Uterus (tissue), 3 donors: ENCODE measurements at regions not wholly inside any gene's neighbourhood (a gene's known extent, or its start where the extent isn't known, plus 50 kb on each side); places are given as distances from the start of the nearest gene placed in this dataset.

Experiments
- DNase-seq, 2 donors: peaks; one replicate each; pipeline ENCODE4 v3.0.0-alpha.2; 2019 to 2020
- H3K27ac ChIP-seq, 2 donors: fragments of 200-600 bp; sonication (generic); 1 replicate in 1 of 2; 2 replicates in 1 of 2; pipeline ENCODE4 v1.5.1; 2016 to 2018
- H3K27me3 ChIP-seq, 2 donors: fragments of 200-600 bp; sonication (generic); one replicate each; pipeline ENCODE4 v1.5.1; 2018 to 2019; ENCODE audit warnings: control low read depth in 1 of 2
- H3K36me3 ChIP-seq, 2 donors: fragments of 200-600 bp; sonication (generic); one replicate each; pipeline ENCODE4 v1.5.1; 2019; ENCODE audit warnings: control low read depth in 1 of 2
- H3K4me1 ChIP-seq, 2 donors: fragments of 200-600 bp; sonication (generic); one replicate each; pipeline ENCODE4 v1.5.1; 2018 to 2019; ENCODE audit warnings: control low read depth in 1 of 2
- H3K4me3 ChIP-seq, 2 donors: fragments of 200-600 bp; sonication (generic); 1 replicate in 1 of 2; 2 replicates in 1 of 2; pipeline ENCODE4 v1.5.1; 2018 to 2019; ENCODE audit warnings: mild to moderate bottlenecking in 1 of 2
- H3K9me3 ChIP-seq, 2 donors: fragments of 200-600 bp; sonication (generic); one replicate each; pipeline ENCODE4 v1.5.1; 2019; ENCODE audit warnings: control low read depth in 1 of 2
- POLR2A ChIP-seq, 2 donors: fragments of 450-650 bp; IDR thresholded peaks; one replicate each; pipeline ENCODE4 v1.6.1; 2016; ENCODE audit warnings: antibody characterized with exemption in 2 of 2, mild to moderate bottlenecking in 1 of 2, moderate library complexity in 1 of 2
- intact Hi-C: fragments of 100-400 bp; cut with DNase I; formaldehyde crosslinking; loops from one replicate; pipeline ENCODE4 v1.15.1; 2023; ENCODE audit warnings: low total_unique reads
- TF ChIP-seq, protein P1 (sequence below), 4 experiments: fragments of 200-600 bp in 2 of 4; fragments of 450-650 bp in 2 of 4; sonication (generic) in 2 of 4; IDR thresholded peaks; one replicate each; pipeline ENCODE4 v1.5.1; 2016 to 2019; ENCODE audit warnings: antibody characterized with exemption in 4 of 4, mild to moderate bottlenecking in 2 of 4, moderate library complexity in 1 of 4
- donor health status: DM: yes; HTN: yes; CAD: no.

DNA sequence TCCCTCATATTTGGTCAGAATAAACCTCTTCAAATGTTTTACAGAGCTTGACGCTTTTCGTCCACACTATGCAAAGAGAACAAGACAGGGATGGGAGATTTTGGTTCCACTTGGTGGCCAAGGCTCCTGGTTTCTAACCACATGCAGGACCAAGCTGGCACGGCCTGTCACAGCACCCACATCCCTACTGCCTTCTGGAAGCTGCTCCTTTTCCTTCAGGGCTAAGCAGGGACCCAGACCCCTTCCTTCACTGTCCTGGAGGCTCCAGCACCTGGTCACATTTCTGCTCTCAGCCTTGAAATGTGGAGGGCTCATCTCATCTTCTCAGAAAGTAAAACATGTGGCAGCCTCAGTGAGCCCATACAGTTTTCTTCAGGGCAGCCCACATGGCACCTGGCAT is 50.4 kb upstream of the ARHGEF7 start:
- H3K27me3 ChIP-seq: no peaks in the 10 kb centered on the region
- TF ChIP-seq, protein P1, sequence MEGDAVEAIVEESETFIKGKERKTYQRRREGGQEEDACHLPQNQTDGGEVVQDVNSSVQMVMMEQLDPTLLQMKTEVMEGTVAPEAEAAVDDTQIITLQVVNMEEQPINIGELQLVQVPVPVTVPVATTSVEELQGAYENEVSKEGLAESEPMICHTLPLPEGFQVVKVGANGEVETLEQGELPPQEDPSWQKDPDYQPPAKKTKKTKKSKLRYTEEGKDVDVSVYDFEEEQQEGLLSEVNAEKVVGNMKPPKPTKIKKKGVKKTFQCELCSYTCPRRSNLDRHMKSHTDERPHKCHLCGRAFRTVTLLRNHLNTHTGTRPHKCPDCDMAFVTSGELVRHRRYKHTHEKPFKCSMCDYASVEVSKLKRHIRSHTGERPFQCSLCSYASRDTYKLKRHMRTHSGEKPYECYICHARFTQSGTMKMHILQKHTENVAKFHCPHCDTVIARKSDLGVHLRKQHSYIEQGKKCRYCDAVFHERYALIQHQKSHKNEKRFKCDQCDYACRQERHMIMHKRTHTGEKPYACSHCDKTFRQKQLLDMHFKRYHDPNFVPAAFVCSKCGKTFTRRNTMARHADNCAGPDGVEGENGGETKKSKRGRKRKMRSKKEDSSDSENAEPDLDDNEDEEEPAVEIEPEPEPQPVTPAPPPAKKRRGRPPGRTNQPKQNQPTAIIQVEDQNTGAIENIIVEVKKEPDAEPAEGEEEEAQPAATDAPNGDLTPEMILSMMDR (IDR thresholded peaks at IDR 0.05): no peak
- TF ChIP-seq POLR2A (IDR thresholded peaks at IDR 0.05): no peak
- H3K27ac ChIP-seq: no peak overlapping the region
- intact Hi-C loops: loop anchor here (10.0 kb wide), 1 partner anchor 160 kb away; no protein-coding TSS in a partner anchor
- H3K4me1 ChIP-seq: no peaks in the 10 kb centered on the region
- no peaks in the 10 kb centered on the region for H3K36me3 ChIP-seq
- no peak for DNase-seq
- H3K4me3 ChIP-seq: no peak overlapping the region
- no peaks in the 10 kb centered on the region for H3K9me3 ChIP-seq

DNA sequence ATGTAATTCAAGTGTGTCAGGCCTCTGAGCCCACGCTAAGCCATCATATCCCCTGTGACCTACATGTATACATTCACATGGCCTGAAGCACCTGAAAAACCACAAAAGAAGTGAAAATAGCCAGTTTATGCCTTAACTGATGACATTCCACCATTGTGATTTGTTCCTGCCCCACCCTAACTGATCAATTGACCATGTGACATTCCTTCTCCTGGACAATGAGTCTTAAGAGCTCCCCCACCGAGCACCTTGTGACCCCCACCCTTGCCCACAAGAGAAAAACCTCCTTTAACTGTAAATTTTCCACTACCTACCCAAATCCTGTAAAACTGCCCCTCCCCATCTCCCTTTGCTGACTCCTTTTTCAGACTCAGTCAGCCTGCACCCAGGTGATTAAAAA is 52.1 kb upstream of the ARHGEF7 start:
- H3K27ac ChIP-seq: no peak overlapping the region
- intact Hi-C loops: loop anchor here (10.0 kb wide), 1 partner anchor 162 kb away; no protein-coding TSS in a partner anchor
- H3K36me3 ChIP-seq: no peaks in the 10 kb centered on the region
- DNase-seq: no peak
- no peak for TF ChIP-seq POLR2A (IDR thresholded peaks at IDR 0.05)
- TF ChIP-seq, protein P1 (IDR thresholded peaks at IDR 0.05): no peak
- no peaks in the 10 kb centered on the region for H3K9me3 ChIP-seq
- H3K4me1 ChIP-seq: no peaks in the 10 kb centered on the region
- no peaks in the 10 kb centered on the region for H3K27me3 ChIP-seq
- H3K4me3 ChIP-seq: no peak overlapping the region

DNA sequence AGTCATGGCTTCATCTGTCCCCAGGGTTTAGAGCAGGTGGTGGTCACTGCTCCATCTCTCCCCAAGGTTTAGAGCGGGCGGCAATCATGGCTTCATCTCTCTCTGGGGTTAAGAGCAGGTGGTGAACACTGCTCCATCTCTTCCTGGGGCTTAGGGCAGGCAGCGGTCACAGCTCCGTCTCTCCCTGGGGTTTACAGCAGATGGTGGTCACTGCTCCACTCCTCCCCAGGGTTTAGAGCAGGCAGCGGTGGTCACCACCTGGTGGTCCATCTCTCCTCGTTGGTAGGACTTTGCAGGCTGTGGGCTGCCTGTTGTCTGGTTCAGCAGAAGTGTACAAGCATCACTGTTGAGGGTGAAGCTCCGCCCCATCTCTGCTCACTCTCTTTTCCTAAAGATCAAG is 52.8 kb upstream of the ARHGEF7 start:
- DNase-seq: no peak
- no peaks in the 10 kb centered on the region for H3K36me3 ChIP-seq
- no peaks in the 10 kb centered on the region for H3K4me1 ChIP-seq
- H3K4me3 ChIP-seq: no peak overlapping the region
- intact Hi-C loops: loop anchor here (10.0 kb wide), 1 partner anchor 162 kb away; no protein-coding TSS in a partner anchor
- H3K27me3 ChIP-seq: no peaks in the 10 kb centered on the region
- no peaks in the 10 kb centered on the region for H3K9me3 ChIP-seq
- TF ChIP-seq POLR2A (IDR thresholded peaks at IDR 0.05): no peak
- TF ChIP-seq, protein P1 (IDR thresholded peaks at IDR 0.05): no peak
- no peak overlapping the region for H3K27ac ChIP-seq

DNA sequence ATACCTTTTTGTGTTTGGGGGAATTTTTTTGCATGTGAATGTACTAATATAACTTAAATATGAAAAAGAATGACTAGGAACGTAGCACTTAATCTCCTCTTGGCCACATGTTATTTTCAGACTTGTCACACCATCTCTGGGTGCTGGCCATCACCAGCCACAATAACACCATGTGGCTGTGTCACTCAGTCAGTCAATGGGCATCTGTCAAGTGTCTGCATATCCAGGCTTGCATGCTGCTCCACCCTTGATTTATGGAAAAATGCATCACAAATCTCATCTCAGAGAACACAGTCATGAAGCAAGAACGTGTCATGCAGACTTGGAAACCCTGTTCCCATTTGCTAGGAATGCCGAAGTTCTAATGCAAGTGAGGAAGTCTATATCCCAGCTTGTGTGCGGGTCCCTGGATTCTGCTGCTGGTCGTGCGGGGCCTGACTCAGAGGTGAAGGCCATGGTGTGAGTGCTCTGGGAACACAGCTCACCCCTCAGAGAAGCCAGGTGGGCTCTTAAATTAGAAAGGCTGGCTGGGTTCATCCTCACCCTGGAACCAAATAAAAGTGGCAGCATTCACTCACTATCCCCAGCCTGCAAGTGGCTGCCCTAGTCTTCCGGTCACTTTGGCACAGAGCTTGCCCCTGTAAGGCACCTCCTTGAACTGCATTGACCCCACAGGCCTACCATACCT is 53.6 kb upstream of the ARHGEF7 start:
- Histone ChIP-seq H3K9me3 (no peaks in the 10 kb centered on the region), H3K27ac (no peak overlapping the region), H3K4me1 (no peaks in the 10 kb centered on the region), H3K4me3 (no peak overlapping the region), H3K36me3 (no peaks in the 10 kb centered on the region), H3K27me3 (no peaks in the 10 kb centered on the region)
- DNase-seq: no peak
- intact Hi-C loops: loop anchor here (10.0 kb wide), 1 partner anchor 163 kb away; no protein-coding TSS in a partner anchor
- no peak for TF ChIP-seq POLR2A (IDR thresholded peaks at IDR 0.05)
- TF ChIP-seq, protein P1 (IDR thresholded peaks at IDR 0.05): no peak

DNA sequence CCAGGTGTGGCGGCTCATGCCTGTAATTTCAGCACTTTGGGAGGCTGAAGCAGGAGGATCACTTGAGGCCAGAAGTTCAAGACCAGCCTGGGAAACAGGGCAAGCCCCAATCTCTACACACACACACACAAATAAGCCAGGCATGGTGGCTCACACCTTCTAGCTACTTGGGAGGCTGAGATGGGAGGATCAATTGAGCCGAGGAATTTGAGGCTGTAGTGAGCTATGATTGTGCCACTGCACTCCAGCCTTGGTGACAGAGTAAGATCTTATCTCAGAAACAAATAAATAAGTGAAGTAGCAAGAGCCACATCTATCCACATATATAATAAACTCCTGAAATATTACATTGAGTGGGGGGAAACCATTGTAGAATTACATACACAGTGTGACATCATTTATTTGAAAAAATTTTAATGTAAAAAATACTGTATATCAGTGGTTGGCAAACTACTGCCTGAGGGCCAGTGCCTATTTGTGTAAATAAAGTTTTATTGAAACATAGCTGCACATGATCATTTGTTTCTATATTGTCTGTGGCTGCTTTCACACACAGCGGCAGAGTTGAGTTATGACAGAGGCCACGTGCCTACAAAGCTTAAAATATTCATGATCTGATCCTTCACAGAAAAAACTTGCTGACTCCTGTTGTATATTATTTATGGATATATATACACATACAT is 54.7 kb upstream of the ARHGEF7 start:
- H3K4me1 ChIP-seq: no peaks in the 10 kb centered on the region
- intact Hi-C loops: loop anchor here (10.0 kb wide), 1 partner anchor 164 kb away; no protein-coding TSS in a partner anchor

More for the DNA sequence above, 54.7 kb upstream of the ARHGEF7 start:
- DNase-seq: no peak
- Histone ChIP-seq H3K27ac (no peak overlapping the region), H3K9me3 (no peaks in the 10 kb centered on the region), H3K36me3 (no peaks in the 10 kb centered on the region), H3K27me3 (no peaks in the 10 kb centered on the region), H3K4me3 (no peak overlapping the region)
- TF ChIP-seq, protein P1 (IDR thresholded peaks at IDR 0.05): no peak
- TF ChIP-seq POLR2A (IDR thresholded peaks at IDR 0.05): no peak
